Liver (tissue), 3 donors: ENCODE measurements at regions not wholly inside any gene's neighbourhood (a gene's known extent, or its start where the extent isn't known, plus 50 kb on each side); places are given as distances from the start of the nearest gene placed in this dataset.

Experiments used
- ATF3 ChIP-seq: IDR thresholded peaks from 2 replicates; pipeline ENCODE4 v1.6.1; 2016; ENCODE audit warnings: antibody characterized with exemption
- GABPA ChIP-seq, 2 donors: IDR thresholded peaks in 1 of 2; conservative IDR thresholded peaks in 1 of 2; 2 replicates each; pipeline ENCODE4 v1.6.1; 2016; ENCODE audit warnings: antibody characterized with exemption in 2 of 2, mild to moderate bottlenecking in 1 of 2, moderate library complexity in 1 of 2
- JUND ChIP-seq, 2 donors: IDR thresholded peaks; 2 replicates each; pipeline ENCODE4 v1.6.1; 2016; ENCODE audit warnings: antibody characterized with exemption in 2 of 2
- NR2F2 ChIP-seq: IDR thresholded peaks from 2 replicates; pipeline ENCODE4 v1.6.1; 2016; ENCODE audit warnings: antibody characterized with exemption
- RAD21 ChIP-seq, 2 donors: IDR thresholded peaks; 2 replicates each; pipeline ENCODE4 v1.6.1; 2016; ENCODE audit warnings: antibody characterized with exemption in 2 of 2, mild to moderate bottlenecking in 2 of 2
- RXRA ChIP-seq, 2 donors: IDR thresholded peaks; 2 replicates each; pipeline ENCODE4 v1.6.1; 2017 to 2018; ENCODE audit warnings: antibody characterized with exemption in 2 of 2, mild to moderate bottlenecking in 1 of 2
- SP1 ChIP-seq: IDR thresholded peaks from 2 replicates; pipeline ENCODE4 v1.6.1; 2018; ENCODE audit warnings: antibody characterized with exemption, mild to moderate bottlenecking
- YY1 ChIP-seq: IDR thresholded peaks from 2 replicates; pipeline ENCODE4 v1.6.1; 2016; ENCODE audit warnings: antibody characterized with exemption, mild to moderate bottlenecking
- TF ChIP-seq, protein P1 (sequence below): fragments of 150-350 bp; IDR thresholded peaks from 2 replicates; pipeline ENCODE4 v1.5.1; 2017; ENCODE audit warnings: improper control_type of control experiment, low read depth, low read length; ENCODE audit not compliant: missing input control
- TF ChIP-seq, protein P2 (sequence below): IDR thresholded peaks from 2 replicates; pipeline ENCODE4 v1.6.1; 2016; ENCODE audit warnings: antibody characterized with exemption
- TF ChIP-seq, protein P3 (sequence below): IDR thresholded peaks from 2 replicates; pipeline ENCODE4 v1.6.1; 2016; ENCODE audit warnings: antibody characterized with exemption
- TF ChIP-seq, protein P4 (sequence below): IDR thresholded peaks from 2 replicates; pipeline ENCODE4 v1.6.1; 2016; ENCODE audit warnings: antibody characterized with exemption, mild to moderate bottlenecking
- donor health status: healthy.
- donor health status: healthy.

DNA sequence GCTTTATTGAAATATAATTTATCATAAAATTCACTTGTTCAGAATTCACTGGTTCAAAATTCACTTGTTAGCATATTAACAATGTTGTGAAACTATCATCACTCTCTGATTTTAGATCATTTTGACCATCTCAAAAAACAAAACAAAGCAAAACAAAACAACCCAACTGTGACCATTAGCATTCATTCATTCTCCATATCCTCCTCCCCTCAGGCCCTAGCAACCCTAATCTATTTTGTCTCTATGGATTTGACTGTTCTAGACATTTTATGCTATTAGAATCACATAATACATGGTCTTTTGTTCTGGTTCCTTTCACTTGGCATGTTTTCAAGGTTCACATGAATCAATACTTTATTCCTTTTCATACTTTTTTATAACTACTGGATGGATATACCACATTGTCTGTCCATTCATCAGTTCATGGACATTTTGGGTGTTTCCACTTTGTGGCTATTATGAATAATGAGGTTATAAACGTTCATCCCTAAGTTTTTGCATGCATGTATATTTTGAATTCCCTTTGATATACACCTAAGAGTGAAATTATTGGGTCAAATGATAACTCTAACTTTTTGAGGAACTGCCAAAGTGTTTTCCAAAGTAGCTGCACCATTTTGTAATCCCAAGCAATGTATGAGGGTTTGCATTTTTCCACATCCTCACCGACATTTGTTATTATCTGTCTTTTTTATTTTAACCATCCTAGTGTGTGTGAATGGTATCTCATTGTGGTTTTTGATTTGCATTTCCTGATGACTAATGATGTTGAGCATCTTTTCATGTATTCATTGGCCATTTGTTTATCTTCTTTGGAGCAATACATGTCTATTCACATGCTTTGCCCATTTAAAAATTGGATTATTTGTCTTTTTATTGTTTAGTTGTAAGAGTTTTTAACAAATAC is 304.1 kb downstream of the SH3GL2 start:
- TF ChIP-seq GABPA (IDR thresholded peaks at IDR 0.05 in 1 of 2, conservative IDR thresholded peaks at IDR 0.05 in 1 of 2) (no peak), ATF3 (no peak), YY1 (no peak), SP1 (no peak), RAD21 (IDR thresholded peaks at IDR 0.05) (no peak), JUND (IDR thresholded peaks at IDR 0.05) (no peak), NR2F2 (no peak), RXRA (IDR thresholded peaks at IDR 0.05) (no peak)
- TF ChIP-seq, protein P1, sequence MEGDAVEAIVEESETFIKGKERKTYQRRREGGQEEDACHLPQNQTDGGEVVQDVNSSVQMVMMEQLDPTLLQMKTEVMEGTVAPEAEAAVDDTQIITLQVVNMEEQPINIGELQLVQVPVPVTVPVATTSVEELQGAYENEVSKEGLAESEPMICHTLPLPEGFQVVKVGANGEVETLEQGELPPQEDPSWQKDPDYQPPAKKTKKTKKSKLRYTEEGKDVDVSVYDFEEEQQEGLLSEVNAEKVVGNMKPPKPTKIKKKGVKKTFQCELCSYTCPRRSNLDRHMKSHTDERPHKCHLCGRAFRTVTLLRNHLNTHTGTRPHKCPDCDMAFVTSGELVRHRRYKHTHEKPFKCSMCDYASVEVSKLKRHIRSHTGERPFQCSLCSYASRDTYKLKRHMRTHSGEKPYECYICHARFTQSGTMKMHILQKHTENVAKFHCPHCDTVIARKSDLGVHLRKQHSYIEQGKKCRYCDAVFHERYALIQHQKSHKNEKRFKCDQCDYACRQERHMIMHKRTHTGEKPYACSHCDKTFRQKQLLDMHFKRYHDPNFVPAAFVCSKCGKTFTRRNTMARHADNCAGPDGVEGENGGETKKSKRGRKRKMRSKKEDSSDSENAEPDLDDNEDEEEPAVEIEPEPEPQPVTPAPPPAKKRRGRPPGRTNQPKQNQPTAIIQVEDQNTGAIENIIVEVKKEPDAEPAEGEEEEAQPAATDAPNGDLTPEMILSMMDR: no peak
- TF ChIP-seq, protein P2, sequence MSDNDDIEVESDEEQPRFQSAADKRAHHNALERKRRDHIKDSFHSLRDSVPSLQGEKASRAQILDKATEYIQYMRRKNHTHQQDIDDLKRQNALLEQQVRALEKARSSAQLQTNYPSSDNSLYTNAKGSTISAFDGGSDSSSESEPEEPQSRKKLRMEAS: no peak
- TF ChIP-seq, protein P3, sequence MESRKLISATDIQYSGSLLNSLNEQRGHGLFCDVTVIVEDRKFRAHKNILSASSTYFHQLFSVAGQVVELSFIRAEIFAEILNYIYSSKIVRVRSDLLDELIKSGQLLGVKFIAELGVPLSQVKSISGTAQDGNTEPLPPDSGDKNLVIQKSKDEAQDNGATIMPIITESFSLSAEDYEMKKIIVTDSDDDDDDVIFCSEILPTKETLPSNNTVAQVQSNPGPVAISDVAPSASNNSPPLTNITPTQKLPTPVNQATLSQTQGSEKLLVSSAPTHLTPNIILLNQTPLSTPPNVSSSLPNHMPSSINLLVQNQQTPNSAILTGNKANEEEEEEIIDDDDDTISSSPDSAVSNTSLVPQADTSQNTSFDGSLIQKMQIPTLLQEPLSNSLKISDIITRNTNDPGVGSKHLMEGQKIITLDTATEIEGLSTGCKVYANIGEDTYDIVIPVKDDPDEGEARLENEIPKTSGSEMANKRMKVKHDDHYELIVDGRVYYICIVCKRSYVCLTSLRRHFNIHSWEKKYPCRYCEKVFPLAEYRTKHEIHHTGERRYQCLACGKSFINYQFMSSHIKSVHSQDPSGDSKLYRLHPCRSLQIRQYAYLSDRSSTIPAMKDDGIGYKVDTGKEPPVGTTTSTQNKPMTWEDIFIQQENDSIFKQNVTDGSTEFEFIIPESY: no peak
- TF ChIP-seq, protein P4, sequence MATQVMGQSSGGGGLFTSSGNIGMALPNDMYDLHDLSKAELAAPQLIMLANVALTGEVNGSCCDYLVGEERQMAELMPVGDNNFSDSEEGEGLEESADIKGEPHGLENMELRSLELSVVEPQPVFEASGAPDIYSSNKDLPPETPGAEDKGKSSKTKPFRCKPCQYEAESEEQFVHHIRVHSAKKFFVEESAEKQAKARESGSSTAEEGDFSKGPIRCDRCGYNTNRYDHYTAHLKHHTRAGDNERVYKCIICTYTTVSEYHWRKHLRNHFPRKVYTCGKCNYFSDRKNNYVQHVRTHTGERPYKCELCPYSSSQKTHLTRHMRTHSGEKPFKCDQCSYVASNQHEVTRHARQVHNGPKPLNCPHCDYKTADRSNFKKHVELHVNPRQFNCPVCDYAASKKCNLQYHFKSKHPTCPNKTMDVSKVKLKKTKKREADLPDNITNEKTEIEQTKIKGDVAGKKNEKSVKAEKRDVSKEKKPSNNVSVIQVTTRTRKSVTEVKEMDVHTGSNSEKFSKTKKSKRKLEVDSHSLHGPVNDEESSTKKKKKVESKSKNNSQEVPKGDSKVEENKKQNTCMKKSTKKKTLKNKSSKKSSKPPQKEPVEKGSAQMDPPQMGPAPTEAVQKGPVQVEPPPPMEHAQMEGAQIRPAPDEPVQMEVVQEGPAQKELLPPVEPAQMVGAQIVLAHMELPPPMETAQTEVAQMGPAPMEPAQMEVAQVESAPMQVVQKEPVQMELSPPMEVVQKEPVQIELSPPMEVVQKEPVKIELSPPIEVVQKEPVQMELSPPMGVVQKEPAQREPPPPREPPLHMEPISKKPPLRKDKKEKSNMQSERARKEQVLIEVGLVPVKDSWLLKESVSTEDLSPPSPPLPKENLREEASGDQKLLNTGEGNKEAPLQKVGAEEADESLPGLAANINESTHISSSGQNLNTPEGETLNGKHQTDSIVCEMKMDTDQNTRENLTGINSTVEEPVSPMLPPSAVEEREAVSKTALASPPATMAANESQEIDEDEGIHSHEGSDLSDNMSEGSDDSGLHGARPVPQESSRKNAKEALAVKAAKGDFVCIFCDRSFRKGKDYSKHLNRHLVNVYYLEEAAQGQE: no peak
